NCI-H748 treated with DMSO at 0.1 percent for 48 hours (cell line): ENCODE measurements at regions not wholly inside any gene's neighbourhood (a gene's known extent, or its start where the extent isn't known, plus 50 kb on each side); places are given as distances from the start of the nearest gene placed in this dataset.
"Not testable (repeated sequence)": the region's sequence is repeated elsewhere in the genome, so short reads cannot be mapped to it uniquely, and the experiment has no call there.

Experiments used
- DNase-seq: peaks from one replicate; lab custom pipeline; 2025; lab: John Stamatoyannopoulos, UW

GRCh38 chr2:184330561-184330960 lies 267.8 kb upstream of the ZNF804A start:
- DNase-seq, result not testable (repeated sequence)

- DNase-seq, result no peak
Observed at GRCh38 chr2:184336688-184337087, 261.6 kb upstream of the ZNF804A start.

- no peak for DNase-seq
Observed at GRCh38 chr2:184338771-184339170, 259.6 kb upstream of the ZNF804A start.

- no peak for DNase-seq
Observed at GRCh38 chr2:184339966-184340365, 258.4 kb upstream of the ZNF804A start.

- DNase-seq, result no peak
Observed at GRCh38 chr2:184346338-184346862, 251.9 kb upstream of the ZNF804A start.

GRCh38 chr2:184351126-184351525 lies 247.2 kb upstream of the ZNF804A start:
- no peak for DNase-seq

- no peak for DNase-seq
Observed at GRCh38 chr2:184357033-184357432, 241.3 kb upstream of the ZNF804A start.

- DNase-seq, result no peak
Observed at GRCh38 chr2:184359379-184359778, 238.9 kb upstream of the ZNF804A start.

GRCh38 chr2:184363213-184363612 lies 235.1 kb upstream of the ZNF804A start:
- DNase-seq, result no peak

GRCh38 chr2:184367211-184367610 lies 231.1 kb upstream of the ZNF804A start:
- no peak for DNase-seq

- DNase-seq, result no peak
Observed at GRCh38 chr2:184369307-184369706, 229.0 kb upstream of the ZNF804A start.

- no peak for DNase-seq
Observed at GRCh38 chr2:184370954-184371353, 227.4 kb upstream of the ZNF804A start.

GRCh38 chr2:184371641-184372040 lies 226.7 kb upstream of the ZNF804A start:
- DNase-seq, result no peak

GRCh38 chr2:184372484-184372883 lies 225.8 kb upstream of the ZNF804A start:
- no peak for DNase-seq

GRCh38 chr2:184394642-184395041 lies 203.7 kb upstream of the ZNF804A start:
- no peak for DNase-seq

- DNase-seq, result no peak
Observed at GRCh38 chr2:184402381-184402780, 195.9 kb upstream of the ZNF804A start.

- DNase-seq, result not testable (repeated sequence)
Observed at GRCh38 chr2:184407041-184407630, 191.2 kb upstream of the ZNF804A start.

- DNase-seq, result no peak
Observed at GRCh38 chr2:184410160-184410559, 188.2 kb upstream of the ZNF804A start.

GRCh38 chr2:184413221-184413620 lies 185.1 kb upstream of the ZNF804A start:
- no peak for DNase-seq

GRCh38 chr2:184413671-184414229 lies 184.6 kb upstream of the ZNF804A start:
- no peak for DNase-seq

- no peak for DNase-seq
Observed at GRCh38 chr2:184416146-184416913, 182.0 kb upstream of the ZNF804A start.

GRCh38 chr2:184419744-184420143 lies 178.6 kb upstream of the ZNF804A start:
- DNase-seq, result no peak

GRCh38 chr2:184421456-184421855 lies 176.9 kb upstream of the ZNF804A start:
- not testable (repeated sequence) for DNase-seq
